Stimulated activated CD4-positive, alpha-beta T cell treated with anti-CD3 and anti-CD28 coated beads, Interleukin-2, amount 100 ng/mL, for 24 hours (primary cell): ENCODE measurements at regions not wholly inside any gene's neighbourhood (a gene's known extent, or its start where the extent isn't known, plus 50 kb on each side); places are given as distances from the start of the nearest gene placed in this dataset.
"Not testable (repeated sequence)": the region's sequence is repeated elsewhere in the genome, so short reads cannot be mapped to it uniquely, and the experiment has no call there.

Experiments
- DNase-seq, 2 donors: peaks; one replicate each; pipeline ENCODE4 v3.0.0-alpha.2; 2020

DNA sequence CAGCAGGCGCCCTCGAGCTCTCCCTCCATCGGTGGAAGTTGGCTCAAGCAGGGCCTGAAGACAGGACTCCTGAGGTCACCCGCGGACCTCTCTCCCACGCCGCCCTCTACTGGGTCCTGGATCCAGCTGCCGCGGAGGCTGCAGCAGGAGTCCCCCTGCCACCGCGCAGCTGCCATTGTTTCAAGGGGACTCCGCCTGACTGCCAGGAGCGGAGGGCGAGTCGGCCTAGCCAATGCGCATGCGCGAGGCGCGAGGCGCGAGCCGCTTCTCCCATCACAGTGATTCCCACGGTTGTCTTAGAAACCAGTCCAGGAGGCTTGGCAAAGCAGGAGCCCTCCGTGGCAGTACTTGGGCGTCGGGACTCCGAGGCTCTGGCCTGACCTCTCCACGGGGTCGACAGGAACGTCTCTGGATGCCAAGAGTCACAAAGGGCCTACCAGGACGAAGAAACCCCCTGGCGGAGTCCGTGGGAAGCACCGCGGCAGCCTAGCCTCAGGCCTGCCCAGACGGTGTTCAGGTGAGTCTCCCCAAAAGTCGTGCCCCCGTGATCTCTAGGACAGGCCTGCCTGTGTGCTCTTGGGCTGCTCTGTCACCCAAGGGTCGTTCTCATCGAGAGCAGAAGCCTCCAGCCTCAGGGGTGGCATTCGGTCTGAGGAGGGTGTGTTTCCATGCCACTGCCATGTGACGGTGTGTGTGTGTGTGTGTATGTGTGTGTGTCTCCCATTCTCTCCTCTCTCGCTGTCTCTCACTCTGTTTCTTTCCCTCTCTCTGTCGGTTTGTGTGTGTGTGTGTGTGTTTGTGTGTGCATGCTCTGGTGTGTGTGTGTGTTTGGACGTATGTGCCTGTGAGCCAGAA is 290.6 kb upstream of the ZNF337 start:
- peak; percentile 60 to 66 for DNase-seq

GRCh38 chr20:25985597-25985996 is 288.9 kb upstream of the ZNF337 start:
- DNase-seq: no peak

GRCh38 chr20:25984933-25985332 is 288.3 kb upstream of the ZNF337 start:
- DNase-seq: peak; percentile 55 to 63

DNA sequence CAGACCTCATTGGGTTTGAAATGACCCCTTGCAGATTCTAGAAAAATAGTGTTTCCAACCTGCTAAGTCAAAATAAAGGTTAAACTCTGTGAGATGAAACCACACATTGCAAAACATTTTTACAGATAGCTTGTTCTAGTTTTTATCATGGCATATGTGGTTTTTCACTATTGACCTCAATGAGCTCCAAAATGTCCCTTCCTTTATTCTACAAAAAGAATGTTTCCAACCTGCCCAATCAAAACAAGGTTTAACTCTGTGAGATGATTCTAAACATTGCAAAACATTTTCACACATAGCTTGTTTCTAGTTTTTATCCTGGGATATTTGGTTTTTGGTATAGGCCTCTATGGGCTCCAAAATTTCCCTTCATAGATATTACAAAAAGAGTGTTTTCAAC is 286.0 kb upstream of the ZNF337 start:
- DNase-seq: not testable (repeated sequence)

DNA sequence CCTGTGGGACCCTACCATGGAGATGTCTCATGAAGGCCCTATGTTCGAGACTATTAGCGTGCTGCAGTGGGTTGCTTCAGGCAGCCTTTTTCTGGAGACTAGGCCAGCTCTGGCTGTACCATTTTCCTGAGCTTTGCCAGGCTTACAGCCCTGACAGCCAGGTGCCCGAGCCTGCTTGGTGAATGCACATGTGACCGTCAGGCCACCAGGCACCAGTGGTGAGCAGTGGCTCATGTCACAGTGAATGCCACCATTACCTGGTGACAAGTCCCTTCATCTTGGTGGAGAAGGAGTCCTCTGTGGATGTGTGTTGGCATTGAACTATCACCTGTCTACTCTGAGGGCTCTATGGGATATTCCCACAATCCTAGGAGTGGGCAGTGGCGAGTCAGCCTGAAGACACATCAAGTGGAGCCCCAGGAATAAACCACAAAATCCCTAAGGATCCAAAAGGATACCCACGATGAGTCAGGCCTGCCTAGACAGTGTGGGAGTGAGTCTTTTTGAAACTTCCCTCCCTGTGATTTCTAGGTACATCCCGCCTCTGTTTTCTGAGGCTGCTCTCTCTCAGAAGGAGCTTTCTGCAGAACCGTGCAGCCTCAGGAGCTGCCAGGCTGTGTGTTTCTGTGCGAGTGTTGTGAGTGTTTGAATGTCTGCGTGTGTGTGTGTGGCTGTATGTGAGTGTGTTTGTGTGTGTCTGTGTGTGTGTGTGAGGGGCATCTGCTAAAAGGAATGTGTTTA is 282.0 kb upstream of the ZNF337 start:
- DNase-seq: not testable (repeated sequence)

DNA sequence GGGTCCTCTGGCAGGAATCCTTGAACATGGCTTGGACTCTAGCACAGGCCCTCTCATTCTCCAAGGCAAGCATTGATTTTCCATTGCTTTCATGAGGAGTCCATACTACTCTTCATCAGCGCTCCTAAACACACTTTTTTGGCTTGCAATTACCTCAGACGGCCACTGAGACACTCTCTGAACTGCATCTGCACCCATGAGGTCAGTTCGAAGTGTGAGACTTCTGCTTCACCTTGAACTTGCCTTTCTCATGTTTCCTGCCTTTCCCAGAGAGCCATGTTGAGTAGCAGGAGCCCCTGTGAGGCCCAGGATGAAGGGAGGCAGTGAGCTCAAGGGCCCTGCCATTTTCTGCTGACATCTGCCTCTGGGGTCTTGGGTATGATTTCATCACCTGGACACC is 279.2 kb upstream of the ZNF337 start:
- not testable (repeated sequence) for DNase-seq

GRCh38 chr20:25965203-25965602 is 268.6 kb upstream of the ZNF337 start:
- DNase-seq: not testable (repeated sequence)

DNA sequence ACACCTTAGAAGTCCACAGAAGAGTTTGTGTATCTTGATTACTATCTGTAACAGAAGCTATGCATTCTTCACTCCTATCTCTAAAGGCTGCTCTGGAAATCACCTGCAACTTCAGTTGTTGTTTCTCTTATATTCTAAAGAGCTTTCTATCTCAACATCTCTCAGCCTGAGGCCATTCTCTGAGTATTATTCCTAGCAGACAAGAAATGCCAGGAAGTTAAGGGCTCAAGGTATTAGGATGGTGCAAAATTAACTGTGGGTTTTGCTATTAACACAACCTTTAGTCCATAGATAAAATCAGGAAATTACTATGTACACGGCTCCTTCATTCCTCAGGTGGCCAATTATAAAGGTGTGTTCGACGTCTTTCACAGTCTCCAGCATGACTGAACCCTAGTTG is 257.2 kb upstream of the ZNF337 start:
- DNase-seq: not testable (repeated sequence)

DNA sequence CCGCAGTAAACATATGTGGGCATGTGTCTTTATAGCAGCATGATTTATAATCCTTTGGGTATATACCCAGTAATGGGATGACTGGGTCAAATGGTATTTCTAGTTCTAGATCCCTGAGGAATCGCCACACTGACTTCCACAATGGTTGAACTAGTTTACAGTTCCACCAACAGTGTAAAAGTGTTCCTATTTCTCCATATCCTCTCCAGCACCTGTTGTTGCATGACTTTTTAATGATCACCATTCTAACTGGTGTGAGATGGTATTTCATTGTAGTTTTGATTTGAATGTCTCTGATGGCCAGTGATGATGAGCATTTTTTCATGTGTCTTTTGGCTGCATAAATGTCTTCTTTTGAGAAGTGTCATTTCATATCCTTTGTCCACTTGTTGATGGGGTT is 238.6 kb upstream of the ZNF337 start:
- DNase-seq: not testable (repeated sequence)

DNA sequence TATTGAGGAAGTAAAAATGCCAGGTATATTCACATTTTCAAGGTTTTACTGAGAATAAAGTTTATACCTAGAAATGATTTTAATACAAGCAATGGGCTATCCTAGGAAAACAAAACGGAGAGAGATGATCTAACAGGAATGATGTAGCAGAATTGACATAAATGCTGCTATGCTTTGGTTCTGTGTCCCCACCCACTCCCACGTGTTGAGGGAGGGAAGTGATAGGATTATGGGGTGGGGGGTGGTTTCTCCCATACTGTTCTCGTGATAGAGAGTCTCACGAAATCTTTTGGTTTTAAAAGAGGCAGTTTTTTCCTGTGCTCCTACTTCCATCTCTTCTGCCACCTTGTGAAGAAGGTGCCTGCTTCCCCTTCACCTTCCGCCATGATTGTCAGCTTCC is 236.2 kb upstream of the ZNF337 start:
- DNase-seq: not testable (repeated sequence)

DNA sequence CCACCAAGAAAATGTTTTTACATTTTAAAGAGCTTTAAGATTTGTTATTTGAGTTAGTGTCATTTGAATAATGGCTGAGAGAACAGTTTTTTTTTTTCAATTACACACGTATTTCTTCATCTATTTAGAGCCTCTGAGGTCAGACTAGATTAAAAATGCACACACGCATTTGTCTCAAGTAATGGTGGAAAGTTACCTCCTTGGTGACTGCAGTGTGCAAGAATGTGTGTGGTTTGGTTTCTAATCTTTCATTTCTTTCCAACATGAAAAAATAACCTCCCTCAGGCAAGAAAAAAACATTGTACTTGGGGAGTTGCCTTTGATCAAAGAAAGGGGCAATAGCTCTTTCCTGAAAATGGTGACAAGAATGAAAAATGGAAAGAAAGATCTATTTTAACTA is 235.5 kb upstream of the ZNF337 start:
- not testable (repeated sequence) for DNase-seq

GRCh38 chr20:25902321-25902720 is 205.7 kb upstream of the ZNF337 start:
- not testable (repeated sequence) for DNase-seq

DNA sequence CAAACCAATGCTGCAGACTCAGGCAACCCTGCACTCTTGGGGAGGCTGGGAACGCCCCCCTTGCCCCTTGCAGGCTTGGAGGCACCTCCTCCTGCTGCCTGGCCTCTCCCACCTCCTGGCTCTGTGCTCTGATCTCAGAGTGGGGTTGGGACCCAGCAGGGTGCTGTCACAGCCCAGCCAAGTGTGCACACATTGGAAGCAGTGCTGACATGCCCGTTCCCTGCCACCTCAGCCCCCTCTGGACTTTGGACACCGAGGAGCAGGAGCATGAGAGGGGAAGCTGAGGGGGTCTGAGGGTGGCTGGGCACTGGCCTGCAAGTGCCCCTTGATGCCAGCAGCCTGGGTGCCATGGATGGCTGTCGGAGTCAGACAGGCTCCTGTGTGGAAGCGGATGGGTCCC is 202.0 kb upstream of the ZNF337 start:
- DNase-seq: not testable (repeated sequence)

- not testable (repeated sequence) for DNase-seq
Observed at GRCh38 chr20:25879096-25879495, 182.4 kb upstream of the ZNF337 start.

DNA sequence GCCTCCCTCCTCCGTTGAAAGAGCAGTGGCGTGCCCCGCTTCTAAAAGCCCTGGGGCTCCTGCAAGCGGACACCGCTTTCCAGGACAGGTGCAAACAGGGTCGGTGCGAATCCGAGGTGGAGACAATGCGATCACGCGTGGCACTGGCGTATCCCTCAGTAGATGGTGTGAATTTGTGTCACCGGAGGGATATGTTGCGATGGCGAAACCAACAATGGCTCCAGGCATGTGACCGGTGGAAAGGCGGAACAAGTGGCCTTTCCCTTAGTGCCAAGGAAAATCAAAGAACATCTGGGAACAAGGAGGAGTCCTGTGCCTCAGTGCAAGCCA is 172.0 kb upstream of the ZNF337 start:
- DNase-seq: not testable (repeated sequence)

DNA sequence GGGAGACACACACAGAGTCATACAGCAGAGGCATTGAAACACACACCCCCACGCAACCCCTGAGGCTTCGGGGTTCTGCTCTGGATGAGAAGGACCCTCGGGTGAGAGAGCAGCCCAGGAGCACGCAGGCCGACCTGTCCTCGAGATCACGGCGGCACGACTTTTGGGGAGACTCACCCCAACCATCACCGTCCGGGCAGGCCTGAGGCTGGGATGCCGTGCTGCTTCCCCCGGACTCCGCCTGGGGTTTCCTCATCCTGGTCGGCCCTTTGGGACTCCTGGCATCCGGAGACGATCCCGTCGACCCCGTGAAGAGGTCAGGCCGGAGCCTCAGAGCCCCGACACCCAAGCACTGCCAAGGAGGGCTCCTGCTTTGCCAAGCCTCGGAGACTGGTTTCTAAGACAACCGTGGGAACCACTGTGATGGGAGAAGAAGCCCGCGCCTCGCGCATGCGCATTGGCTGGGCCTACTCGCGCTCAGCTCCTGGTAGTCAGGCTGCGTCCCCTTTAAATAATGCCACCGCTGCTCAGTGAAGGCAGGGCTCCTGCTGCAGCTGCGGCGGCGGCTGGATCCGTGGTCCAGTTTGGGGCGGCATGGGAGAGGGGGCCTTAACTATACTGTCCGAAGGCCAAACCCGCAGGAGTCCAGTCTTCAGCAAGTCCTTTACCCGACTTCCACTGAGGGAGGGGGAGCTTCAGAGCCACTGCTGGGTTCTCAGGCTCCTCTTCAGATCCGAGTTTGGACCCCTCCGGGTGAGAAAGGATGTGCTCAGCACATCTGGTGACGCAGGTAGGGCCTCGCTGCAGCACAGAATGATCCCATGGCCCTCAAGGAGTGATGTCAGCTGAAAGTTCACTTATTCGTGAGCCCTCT is 171.4 kb upstream of the ZNF337 start:
- DNase-seq: peak; percentile 73 to 80

- not testable (repeated sequence) for DNase-seq
Observed at GRCh38 chr20:25867015-25867775, 170.5 kb upstream of the ZNF337 start.

- peak; percentile 77 to 81 for DNase-seq
Observed at GRCh38 chr20:25865715-25866656, 169.3 kb upstream of the ZNF337 start.

DNA sequence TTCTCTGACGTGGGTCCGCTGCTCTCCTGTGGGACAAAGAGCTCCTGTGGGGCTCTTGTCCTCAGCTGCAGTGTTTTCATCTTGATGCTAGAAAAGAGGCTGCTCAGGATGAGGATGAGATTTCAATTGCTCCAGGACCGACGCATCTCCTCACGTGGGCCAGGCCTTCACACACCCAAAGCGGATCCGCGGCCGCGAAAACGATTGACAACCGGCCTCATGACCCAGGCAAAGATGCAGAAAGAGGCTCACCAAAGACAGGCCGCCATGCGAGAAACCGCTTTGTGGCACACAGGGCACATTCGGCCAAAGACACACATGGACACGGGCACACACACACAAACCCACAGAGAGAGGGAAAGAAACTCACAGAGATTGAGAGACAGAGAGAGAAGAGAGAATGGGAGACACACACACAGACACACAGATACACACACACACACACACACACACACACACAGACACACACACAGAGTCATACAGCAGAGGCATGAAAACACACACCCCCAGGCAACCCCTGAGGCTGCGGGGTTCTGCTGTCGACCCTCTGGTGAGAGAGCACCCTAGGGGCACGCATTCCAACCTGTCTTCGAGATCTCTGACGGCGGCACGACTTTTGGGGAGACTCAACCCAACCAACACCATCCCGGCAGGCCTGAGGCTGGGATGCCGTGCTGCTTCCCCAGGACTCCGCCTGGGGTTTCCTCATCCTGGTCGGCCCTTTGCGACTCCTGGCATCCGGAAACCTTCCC is 168.5 kb upstream of the ZNF337 start:
- DNase-seq: not testable (repeated sequence)

GRCh38 chr20:25864326-25864962 is 167.8 kb upstream of the ZNF337 start:
- DNase-seq: no peak
